HG03135 (cell line): ENCODE measurements at regions not wholly inside any gene's neighbourhood (a gene's known extent, or its start where the extent isn't known, plus 50 kb on each side); places are given as distances from the start of the nearest gene placed in this dataset.
"Not testable (repeated sequence)": the region's sequence is repeated elsewhere in the genome, so short reads cannot be mapped to it uniquely, and the experiment has no call there.

Experiments
- ATAC-seq: cut with Tn5 transposase; IDR thresholded peaks from one replicate; pipeline ENCODE4 v1.9.1; 2021; ENCODE audit warnings: mild to moderate bottlenecking, moderate library complexity; ENCODE audit not compliant: unreplicated experiment

- no peak for ATAC-seq
Measured at GRCh38 chr3:69491975-69492374, 106.1 kb upstream of the FRMD4B start.

DNA sequence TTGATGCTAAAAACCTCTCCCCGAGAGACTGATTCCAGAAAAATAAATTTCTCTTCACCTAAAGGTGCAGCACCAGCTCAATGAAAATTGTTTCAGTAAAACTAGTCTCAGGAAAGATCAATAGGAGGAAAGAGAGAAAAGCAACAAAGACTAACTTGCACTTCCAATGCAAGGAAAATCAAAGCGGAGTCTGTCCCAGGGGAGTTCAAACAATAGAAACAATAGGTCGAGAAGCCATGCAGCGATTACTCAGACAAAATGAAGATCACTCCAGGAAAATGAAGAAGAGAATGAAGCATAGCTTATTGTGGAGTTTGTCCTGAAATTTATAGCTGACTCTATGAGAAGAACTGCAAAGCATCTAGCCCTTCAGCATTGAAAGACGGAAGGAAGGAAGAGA lies 105.1 kb upstream of the FRMD4B start:
- no peak for ATAC-seq

- no peak for ATAC-seq
Measured at GRCh38 chr3:69490235-69490634, 104.3 kb upstream of the FRMD4B start.

DNA sequence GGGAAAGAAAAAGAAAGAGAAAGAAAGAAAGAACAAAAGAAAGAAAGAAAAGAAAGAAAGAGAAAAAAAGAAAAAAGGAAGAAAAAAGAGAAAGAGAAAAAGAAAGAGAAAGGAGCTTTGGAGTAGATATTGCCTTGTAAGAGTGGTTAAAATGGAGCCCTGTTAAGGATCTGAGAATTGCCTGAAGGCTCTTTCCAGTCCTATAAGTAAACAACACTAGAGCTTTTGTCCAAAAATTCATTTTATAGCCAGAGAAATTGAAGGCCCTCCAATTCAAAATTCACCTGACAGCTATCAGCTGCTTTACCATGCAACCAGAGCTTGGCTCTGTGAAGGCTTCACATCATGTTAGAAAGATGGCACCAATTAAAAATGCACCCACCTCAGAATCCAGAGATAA lies 102.1 kb upstream of the FRMD4B start:
- ATAC-seq: no peak

- no peak for ATAC-seq
Measured at GRCh38 chr3:69485489-69485888, 99.6 kb upstream of the FRMD4B start.

- no peak for ATAC-seq
Measured at GRCh38 chr3:69484507-69485393, 98.9 kb upstream of the FRMD4B start.

DNA sequence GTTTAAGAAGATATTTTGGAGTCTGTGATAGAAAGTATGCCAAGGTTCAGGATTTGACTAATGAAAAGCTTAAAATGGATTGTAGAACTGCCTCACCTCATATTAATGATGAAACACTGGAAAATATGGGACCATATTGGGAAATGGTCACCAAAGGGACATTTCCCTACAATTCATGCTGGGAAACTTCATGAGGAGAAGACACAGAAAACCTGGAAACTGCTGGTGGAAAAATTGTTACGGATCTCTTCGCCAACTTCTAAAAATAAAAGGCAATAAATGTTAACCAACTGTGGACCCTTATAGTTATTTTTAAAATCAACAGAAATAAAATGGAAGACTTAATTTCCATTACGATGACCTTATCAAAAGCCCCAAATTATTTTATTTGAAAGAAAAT lies 97.6 kb upstream of the FRMD4B start:
- ATAC-seq: no peak

DNA sequence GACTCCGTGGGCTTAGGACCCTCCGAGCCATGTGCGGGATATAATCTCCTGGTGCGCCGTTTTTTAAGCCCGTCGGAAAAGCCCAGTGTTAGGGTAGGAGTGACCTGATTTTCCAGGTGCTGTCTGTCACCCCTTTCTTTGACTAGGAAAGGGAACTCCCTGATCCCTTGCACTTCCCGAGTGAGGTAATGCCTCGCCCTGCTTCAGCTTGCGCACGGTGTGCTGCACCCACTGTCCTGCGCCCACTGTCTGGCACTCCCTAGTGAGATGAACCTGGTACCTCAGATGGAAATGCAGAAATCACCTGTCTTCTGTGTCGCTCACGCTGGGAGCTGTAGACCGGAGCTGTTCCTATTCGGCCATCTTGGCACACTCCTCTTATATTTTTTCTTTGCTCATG lies 95.1 kb upstream of the FRMD4B start:
- not testable (repeated sequence) for ATAC-seq

DNA sequence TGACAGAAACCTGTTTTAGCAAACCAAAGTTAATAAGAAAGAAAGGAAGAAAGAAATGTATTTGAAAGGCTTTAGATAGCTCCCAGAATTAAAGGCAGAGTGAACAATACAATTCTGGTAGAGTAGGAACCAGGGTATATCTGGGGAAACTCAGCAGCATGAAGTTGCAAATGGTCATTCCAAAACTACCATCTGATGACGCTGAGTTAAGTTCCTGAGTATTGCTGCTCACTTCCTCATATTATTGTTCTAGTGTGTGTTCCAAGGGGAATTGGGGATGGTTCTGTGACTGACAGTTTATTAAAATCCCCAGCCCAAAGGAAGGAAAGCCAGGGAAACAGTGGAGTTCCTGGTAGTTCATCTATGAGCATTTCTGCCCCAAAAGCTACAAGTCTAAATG lies 88.3 kb upstream of the FRMD4B start:
- ATAC-seq: no peak

- ATAC-seq: no peak
Measured at GRCh38 chr3:69472093-69472492, 86.2 kb upstream of the FRMD4B start.

GRCh38 chr3:69463531-69463930 lies 77.6 kb upstream of the FRMD4B start:
- no peak for ATAC-seq

DNA sequence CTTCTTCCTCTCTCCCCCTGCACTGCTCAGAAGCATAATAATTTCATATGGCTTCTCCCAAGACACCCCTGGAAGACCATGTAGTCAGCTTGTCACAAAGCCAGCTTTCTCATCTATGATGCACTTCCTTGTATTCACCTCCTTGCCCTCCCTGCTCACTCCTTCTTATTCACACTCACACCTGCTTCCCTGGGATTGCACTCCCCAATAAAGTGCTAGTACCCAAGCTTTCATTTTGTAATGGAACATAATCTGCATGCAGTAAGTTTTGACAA lies 76.9 kb upstream of the FRMD4B start:
- ATAC-seq: no peak

GRCh38 chr3:69462022-69462825 lies 76.3 kb upstream of the FRMD4B start:
- ATAC-seq: no peak

- ATAC-seq: no peak
Measured at GRCh38 chr3:69460034-69460433, 74.1 kb upstream of the FRMD4B start.

- no peak for ATAC-seq
Measured at GRCh38 chr3:69458803-69459365, 73.0 kb upstream of the FRMD4B start.

GRCh38 chr3:69456631-69457030 lies 70.7 kb upstream of the FRMD4B start:
- ATAC-seq: no peak

- ATAC-seq: no peak
Measured at GRCh38 chr3:69454204-69454787, 68.4 kb upstream of the FRMD4B start.

DNA sequence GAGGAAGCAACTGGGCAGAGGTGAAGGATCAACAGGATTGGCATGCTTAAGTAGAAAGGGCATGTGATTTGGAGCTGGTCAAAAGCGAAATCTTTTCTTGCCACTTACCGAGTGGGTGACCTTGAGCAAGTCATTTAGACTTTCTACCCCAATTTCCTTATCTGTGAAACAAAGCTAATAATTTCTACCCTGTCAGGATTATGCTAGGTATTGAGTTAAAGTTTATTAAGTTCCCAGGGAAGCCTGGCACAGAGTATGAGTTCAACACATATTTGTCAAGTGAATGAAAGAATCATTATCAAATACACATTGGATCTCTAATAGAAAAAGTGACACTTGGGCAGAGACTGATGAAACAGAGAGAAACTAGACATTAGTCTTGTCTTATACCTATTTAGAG lies 66.4 kb upstream of the FRMD4B start:
- ATAC-seq: no peak

DNA sequence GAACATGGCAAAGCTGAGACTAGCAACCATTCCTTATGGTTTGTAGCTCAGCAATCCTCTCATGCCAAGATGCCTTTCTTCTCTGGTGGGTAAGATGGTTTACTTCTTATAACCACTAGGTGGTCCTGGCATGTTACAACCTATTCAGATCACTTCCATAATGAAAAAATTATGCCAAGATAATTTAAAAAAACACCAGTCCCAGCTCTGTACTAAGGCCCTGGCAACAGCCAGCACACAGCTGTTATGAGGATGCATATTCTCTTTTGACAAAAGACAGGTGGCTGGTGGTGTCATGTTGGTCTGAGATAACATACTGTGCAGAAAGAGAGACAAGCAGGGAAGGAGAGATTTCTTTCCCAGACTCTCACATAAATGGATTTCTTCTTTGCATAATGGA lies 65.7 kb upstream of the FRMD4B start:
- ATAC-seq: no peak

GRCh38 chr3:69448877-69449276 lies 63.0 kb upstream of the FRMD4B start:
- no peak for ATAC-seq

- no peak for ATAC-seq
Measured at GRCh38 chr3:69446402-69447072, 60.6 kb upstream of the FRMD4B start.
